Nephron (organoid): ENCODE measurements at regions not wholly inside any gene's neighbourhood (a gene's known extent, or its start where the extent isn't known, plus 50 kb on each side); places are given as distances from the start of the nearest gene placed in this dataset.
"Not testable (repeated sequence)": the region's sequence is repeated elsewhere in the genome, so short reads cannot be mapped to it uniquely, and the experiment has no call there.

Source experiments
- H3K27ac Mint-ChIP-seq, 3 experiments: 2 replicates each; pipeline ENCODE4 v1.8.0; 2020; ENCODE audit warnings: mixed read lengths in 3 of 3, mild to moderate bottlenecking in 2 of 3, moderate library complexity in 1 of 3
- H3K27me3 Mint-ChIP-seq: 2 replicates; pipeline ENCODE4 v1.8.0; 2021; ENCODE audit warnings: low read depth, mild to moderate bottlenecking, moderate library complexity, mixed read lengths
- H3K36me3 Mint-ChIP-seq: 2 replicates; pipeline ENCODE4 v1.8.0; 2020; ENCODE audit warnings: low read depth, mixed read lengths
- H3K4me1 Mint-ChIP-seq: 2 replicates; pipeline ENCODE4 v1.8.0; 2020; ENCODE audit warnings: mixed read lengths
- H3K4me3 Mint-ChIP-seq, 3 experiments: 2 replicates each; pipeline ENCODE4 v1.8.0; 2020; ENCODE audit warnings: mild to moderate bottlenecking in 3 of 3, mixed read lengths in 3 of 3, moderate library complexity in 2 of 3
- H3K9me3 Mint-ChIP-seq: 2 replicates; pipeline ENCODE4 v1.8.0; 2020; ENCODE audit warnings: mixed read lengths
- TF ChIP-seq, protein P1 (sequence below), 3 experiments: fragments of 200-600 bp; sonication (generic); IDR thresholded peaks; one replicate each; pipeline ENCODE4 v1.5.0; 2021; ENCODE audit warnings: antibody characterized with exemption in 3 of 3; ENCODE audit not compliant: unreplicated experiment in 3 of 3

GRCh38 chr1:121009216-121010057 lies 119.9 kb downstream of the PPIAL4A start:
- H3K4me3 Mint-ChIP-seq, result peak overlapping the region; percentile 46 to 63 (median 52)
- H3K27ac Mint-ChIP-seq, H3K36me3 Mint-ChIP-seq, H3K9me3 Mint-ChIP-seq, H3K4me1 Mint-ChIP-seq: not testable (repeated sequence)
- peaks cover 23% of the 10 kb centered on the region for H3K27me3 Mint-ChIP-seq

DNA sequence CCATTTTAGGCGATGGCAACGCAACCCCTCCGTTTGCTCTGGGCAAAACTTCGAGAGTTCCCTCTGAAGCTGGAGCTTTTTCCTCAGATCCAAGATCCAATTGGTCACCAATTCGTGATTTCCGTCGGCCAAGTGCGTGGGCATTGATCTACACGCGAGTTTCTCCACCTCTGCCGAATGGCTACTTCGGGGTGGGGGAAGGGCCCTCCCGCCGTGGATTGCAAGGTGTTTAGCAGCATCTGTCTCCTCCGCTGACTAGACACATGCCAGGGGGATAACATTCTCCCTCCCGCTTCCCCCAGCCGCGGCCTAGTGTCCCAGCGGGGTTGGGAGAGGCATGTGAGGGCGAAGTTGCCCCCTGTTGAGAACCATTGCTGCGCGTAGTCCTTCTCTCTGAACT lies 120.6 kb downstream of the PPIAL4A start:
- not testable (repeated sequence) for H3K27ac Mint-ChIP-seq, H3K4me3 Mint-ChIP-seq, H3K36me3 Mint-ChIP-seq, H3K4me1 Mint-ChIP-seq, H3K9me3 Mint-ChIP-seq
- H3K27me3 Mint-ChIP-seq, result peaks cover 23% of the 10 kb centered on the region

DNA sequence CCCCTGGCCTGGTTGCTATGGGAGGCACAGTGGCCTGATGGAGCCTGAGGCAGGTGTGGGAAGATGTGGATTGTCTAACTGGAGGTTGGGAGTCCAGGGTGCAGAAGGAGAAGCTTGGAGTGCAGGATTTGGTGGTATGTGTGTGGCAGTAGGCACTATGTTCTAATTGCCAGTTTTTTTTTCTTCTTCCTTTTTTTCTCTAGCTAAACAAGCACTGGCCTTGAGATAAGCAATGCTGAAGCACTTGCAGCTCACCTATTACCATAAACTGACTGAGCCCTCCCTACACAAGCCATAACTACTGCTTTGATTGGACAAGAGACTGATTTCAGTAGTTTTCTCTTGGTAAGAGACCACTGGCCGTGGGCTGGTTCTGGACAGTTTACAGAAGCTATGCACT lies 123.6 kb downstream of the PPIAL4A start:
- not testable (repeated sequence) for H3K36me3 Mint-ChIP-seq, H3K4me1 Mint-ChIP-seq, H3K4me3 Mint-ChIP-seq, H3K27ac Mint-ChIP-seq, H3K9me3 Mint-ChIP-seq
- peaks cover 10% of the 10 kb centered on the region for H3K27me3 Mint-ChIP-seq

DNA sequence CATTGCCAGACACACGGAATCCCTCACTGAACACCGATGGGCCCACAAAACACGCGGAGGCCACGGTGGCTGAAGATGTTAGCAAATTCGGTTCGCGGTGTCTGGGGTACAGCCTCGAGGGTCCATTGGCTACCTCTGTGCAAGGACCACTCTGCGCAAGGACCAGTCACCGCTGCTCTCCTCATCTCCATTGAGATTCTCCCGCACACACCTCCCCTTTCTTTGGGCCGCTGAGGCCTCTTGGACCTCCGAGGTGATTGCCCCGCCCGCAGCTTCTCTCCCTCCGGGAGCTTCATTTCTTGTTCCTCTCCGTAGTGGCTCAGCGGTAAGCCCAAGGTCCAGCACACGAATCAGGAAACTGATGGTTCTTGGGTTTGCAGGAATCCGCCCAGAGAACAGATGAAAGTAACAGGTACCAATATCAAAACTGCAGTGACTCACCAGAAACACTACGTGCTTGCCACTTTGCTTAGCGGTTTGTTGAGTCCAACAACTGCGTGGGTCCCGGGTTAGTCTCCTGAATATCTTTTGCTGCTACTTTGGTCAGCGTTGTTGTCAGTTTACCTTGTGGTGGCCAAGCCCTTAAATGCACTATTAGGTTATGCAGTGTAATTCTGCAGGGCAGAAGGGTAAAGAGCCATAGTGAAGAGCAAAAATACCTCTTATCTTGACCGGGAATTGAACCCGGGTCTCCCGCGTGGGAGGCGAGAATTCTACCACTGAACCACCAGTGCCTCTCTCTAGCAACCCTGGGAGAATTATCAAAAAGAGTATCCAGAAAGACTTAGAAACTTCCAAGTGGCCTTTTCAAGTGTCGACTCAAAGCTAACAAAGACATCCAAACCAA lies 126.8 kb downstream of the PPIAL4A start:
- not testable (repeated sequence) for H3K27me3 Mint-ChIP-seq, H3K9me3 Mint-ChIP-seq, H3K4me1 Mint-ChIP-seq, H3K27ac Mint-ChIP-seq, H3K4me3 Mint-ChIP-seq, H3K36me3 Mint-ChIP-seq

- H3K9me3 Mint-ChIP-seq, H3K27ac Mint-ChIP-seq, H3K4me1 Mint-ChIP-seq, H3K36me3 Mint-ChIP-seq, H3K27me3 Mint-ChIP-seq, H3K4me3 Mint-ChIP-seq: not testable (repeated sequence)
- TF ChIP-seq, protein P1, sequence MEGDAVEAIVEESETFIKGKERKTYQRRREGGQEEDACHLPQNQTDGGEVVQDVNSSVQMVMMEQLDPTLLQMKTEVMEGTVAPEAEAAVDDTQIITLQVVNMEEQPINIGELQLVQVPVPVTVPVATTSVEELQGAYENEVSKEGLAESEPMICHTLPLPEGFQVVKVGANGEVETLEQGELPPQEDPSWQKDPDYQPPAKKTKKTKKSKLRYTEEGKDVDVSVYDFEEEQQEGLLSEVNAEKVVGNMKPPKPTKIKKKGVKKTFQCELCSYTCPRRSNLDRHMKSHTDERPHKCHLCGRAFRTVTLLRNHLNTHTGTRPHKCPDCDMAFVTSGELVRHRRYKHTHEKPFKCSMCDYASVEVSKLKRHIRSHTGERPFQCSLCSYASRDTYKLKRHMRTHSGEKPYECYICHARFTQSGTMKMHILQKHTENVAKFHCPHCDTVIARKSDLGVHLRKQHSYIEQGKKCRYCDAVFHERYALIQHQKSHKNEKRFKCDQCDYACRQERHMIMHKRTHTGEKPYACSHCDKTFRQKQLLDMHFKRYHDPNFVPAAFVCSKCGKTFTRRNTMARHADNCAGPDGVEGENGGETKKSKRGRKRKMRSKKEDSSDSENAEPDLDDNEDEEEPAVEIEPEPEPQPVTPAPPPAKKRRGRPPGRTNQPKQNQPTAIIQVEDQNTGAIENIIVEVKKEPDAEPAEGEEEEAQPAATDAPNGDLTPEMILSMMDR (IDR thresholded peaks at IDR 0.05; ENCODE audit: unreplicated experiment in 3 of 3), result peak; percentile 29 to 39 (median 33)
These were observed 130.3 kb downstream of the PPIAL4A start for GRCh38 chr1:121019715-121020349.

DNA sequence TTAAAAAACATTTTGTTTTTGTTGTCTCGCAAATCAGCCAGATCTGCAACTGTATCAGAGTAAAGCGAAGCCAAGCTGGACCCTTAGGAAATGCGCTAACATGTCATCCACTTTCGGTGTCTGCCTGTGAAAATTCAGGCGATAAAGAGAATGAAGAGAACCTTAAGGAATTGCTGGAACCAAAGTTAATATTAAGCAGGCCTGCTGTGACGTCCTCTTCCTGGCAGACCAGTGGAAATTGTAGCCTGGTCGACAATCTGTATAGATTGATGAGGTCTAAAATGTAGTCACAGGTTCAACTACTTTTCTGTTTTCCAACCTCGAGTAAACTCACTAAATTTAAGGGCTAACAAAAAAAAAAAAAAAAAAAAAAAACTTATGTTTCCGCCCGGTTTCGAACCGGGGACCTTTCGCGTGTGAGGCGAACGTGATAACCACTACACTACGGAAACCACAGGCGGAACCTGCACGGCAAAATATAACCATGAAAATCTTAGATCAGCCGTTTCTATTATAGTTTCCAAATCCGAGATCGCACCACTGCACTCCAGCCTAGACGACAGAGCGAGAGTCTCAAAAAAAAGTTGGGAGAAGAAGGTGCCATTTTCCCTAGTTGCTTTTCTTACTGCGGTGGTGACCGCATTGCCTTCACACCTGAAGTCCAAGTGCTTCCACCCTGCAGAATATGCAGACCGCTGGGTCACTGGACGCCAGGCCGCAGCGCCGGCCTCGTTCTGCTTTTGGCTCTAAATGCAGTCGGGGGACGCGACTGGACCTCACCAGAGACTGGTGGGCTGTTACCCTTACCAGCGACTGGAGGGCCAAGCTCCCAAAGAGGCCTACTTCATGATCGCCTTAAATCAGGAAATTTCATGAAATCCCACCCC lies 131.0 kb downstream of the PPIAL4A start:
- H3K4me1 Mint-ChIP-seq, H3K27me3 Mint-ChIP-seq, H3K9me3 Mint-ChIP-seq, H3K36me3 Mint-ChIP-seq: not testable (repeated sequence)
- peak overlapping the region; percentile 80 to 89 (median 83) for H3K4me3 Mint-ChIP-seq
- H3K27ac Mint-ChIP-seq, result peak overlapping the region; percentile 79 to 94 (median 85)

- H3K9me3 Mint-ChIP-seq, H3K36me3 Mint-ChIP-seq, H3K4me1 Mint-ChIP-seq, H3K27ac Mint-ChIP-seq, H3K27me3 Mint-ChIP-seq: not testable (repeated sequence)
- H3K4me3 Mint-ChIP-seq, result peak overlapping the region in 1 of 3 experiments; percentile 45
These were observed 132.1 kb downstream of the PPIAL4A start for GRCh38 chr1:121021716-121022115.

DNA sequence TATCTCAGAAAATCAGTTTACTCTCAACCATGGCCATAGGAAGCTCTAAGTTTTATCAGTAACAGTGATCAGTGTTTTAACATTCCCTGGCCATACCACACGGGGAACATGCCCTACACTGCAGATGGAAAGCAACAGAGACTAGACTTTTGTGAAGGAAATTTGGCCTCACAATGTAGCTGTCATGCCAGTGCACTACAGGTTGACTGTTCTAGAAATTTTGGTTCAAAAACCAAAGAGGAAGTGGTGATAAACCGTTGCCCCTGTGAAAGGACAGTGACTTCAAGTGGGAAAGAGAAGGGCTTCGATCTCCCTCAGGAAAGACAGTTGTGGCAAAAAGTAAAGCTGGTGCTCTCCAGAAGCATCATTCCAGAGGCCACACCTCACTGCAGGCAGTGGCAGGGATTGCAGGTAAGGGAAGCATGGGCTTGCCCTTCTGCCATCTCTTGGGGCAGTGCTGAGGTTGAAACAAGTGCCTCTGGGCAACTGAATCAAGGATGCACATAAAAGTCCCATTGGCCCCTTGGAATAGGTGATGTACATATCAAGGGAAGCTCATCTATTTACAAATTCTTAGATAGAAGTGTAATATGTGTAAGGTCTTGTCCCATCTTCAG lies 143.4 kb downstream of the PPIAL4A start:
- not testable (repeated sequence) for H3K27ac Mint-ChIP-seq, H3K9me3 Mint-ChIP-seq, H3K4me3 Mint-ChIP-seq, H3K36me3 Mint-ChIP-seq, H3K27me3 Mint-ChIP-seq, H3K4me1 Mint-ChIP-seq

DNA sequence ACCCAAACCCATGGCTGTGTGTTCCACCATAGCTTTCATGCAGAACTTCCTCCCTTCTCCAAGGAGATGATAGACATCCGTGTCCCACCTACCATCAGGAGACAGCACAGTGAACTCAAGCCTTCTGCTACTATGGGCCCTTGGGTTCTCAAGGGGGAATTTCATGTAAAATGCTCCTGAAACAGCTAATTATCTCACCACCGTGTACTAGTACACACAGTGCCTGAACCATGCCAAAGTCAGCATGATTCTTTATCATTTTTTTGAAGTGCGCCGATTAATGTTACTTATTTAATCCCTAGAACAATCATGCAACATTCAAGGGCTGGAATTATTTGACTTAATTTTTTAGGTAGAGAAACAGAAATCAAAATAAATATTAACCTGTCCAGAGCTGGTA lies 147.2 kb downstream of the PPIAL4A start:
- not testable (repeated sequence) for H3K36me3 Mint-ChIP-seq, H3K4me3 Mint-ChIP-seq, H3K27me3 Mint-ChIP-seq, H3K4me1 Mint-ChIP-seq, H3K27ac Mint-ChIP-seq, H3K9me3 Mint-ChIP-seq

DNA sequence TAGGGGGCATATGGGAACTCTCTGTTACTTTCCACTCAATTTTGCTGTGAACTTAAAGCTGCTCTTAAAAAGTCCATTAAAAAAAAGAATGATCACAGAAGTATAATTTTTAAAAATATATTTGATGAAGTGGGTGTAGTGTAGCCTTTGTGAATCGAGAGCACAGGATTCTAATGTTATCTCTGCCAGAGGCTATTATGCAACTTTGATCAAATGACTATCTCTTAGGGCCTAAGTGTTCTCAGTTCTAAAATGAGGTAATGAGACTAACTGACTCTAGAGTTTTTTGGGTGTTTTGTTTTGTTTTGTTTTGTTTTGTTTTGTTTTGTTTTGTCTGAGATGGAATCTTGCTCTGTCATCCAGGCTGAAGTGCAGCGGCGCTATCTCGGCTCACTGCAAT lies 143.2 kb downstream of the FAM72B start:
- not testable (repeated sequence) for H3K4me3 Mint-ChIP-seq, H3K9me3 Mint-ChIP-seq, H3K36me3 Mint-ChIP-seq, H3K27ac Mint-ChIP-seq, H3K4me1 Mint-ChIP-seq, H3K27me3 Mint-ChIP-seq

DNA sequence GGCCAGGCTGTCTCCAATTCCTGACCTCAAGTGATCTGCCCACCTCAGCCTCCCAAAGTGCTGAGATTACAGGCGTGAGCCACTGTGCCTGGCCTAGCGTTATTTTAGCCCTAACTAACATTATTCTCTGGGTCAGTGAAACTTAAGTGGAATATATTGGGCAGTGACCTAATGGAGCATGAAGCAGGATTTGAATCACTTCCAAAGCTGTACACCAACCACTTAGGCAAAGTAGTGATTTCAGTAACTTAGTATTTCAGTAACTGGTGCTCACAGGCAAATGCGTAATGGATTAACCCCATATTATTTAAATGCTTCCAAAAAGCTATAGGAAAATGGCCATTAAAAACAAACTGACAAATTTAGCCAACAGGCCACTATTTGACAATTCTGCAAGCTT lies 142.6 kb downstream of the FAM72B start:
- not testable (repeated sequence) for H3K9me3 Mint-ChIP-seq, H3K4me3 Mint-ChIP-seq, H3K36me3 Mint-ChIP-seq, H3K27ac Mint-ChIP-seq, H3K27me3 Mint-ChIP-seq, H3K4me1 Mint-ChIP-seq

GRCh38 chr1:121042882-121043281 lies 141.3 kb downstream of the FAM72B start:
- H3K4me3 Mint-ChIP-seq, H3K36me3 Mint-ChIP-seq, H3K4me1 Mint-ChIP-seq, H3K9me3 Mint-ChIP-seq, H3K27me3 Mint-ChIP-seq, H3K27ac Mint-ChIP-seq: not testable (repeated sequence)

DNA sequence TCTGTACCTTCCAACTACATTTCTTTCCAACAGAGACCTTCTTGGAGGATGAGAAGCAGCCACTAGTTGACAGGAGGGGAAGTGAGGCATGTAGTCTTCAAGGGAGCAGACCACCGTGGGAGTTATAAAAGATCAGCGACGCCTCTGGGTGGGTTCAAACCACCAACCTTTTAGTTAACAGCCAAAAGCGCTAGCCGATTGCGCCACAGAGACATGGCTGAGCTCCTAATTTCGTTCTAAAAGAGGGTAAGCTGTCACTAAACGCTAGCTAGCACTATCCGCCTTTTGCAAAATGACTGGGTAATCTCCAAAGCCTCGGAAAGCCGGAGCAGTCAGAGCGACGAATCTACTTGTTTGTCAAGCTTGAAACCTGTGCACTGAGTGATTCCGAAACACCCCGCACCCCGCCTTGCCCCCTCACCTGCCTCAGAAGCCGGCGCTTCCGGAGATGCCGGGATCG lies 135.8 kb downstream of the FAM72B start:
- not testable (repeated sequence) for H3K36me3 Mint-ChIP-seq, H3K4me1 Mint-ChIP-seq, H3K27ac Mint-ChIP-seq

More for the DNA sequence above, 135.8 kb downstream of the FAM72B start:
- not testable (repeated sequence) for H3K4me3 Mint-ChIP-seq, H3K9me3 Mint-ChIP-seq
- H3K27me3 Mint-ChIP-seq, result peaks cover 39% of the 10 kb centered on the region
